Inflammatory macrophage (primary cell): ENCODE measurements at regions not wholly inside any gene's neighbourhood (a gene's known extent, or its start where the extent isn't known, plus 50 kb on each side); places are given as distances from the start of the nearest gene placed in this dataset.

Experiments used
- DNase-seq, 2 donors: peaks; one replicate each; pipeline ENCODE4 v3.0.0-alpha.2; 2020 to 2022

- no peak for DNase-seq
Measured at GRCh38 chr1:228977741-228978140, 242.5 kb downstream of the RHOU start.

- DNase-seq = no peak
Measured at GRCh38 chr1:228978484-228979324, 243.4 kb downstream of the RHOU start.

GRCh38 chr1:228979325-228979699 lies 244.0 kb downstream of the RHOU start:
- peak; percentile 7 to 14 for DNase-seq

GRCh38 chr1:228979774-228980173 lies 244.5 kb downstream of the RHOU start:
- no peak for DNase-seq

GRCh38 chr1:228980232-228980937 lies 245.1 kb downstream of the RHOU start:
- no peak for DNase-seq

- peak; percentile 42 to 53 for DNase-seq
Measured at GRCh38 chr1:228982637-228983036, 247.4 kb downstream of the RHOU start.

- no peak for DNase-seq
Measured at GRCh38 chr1:228983231-228983660, 248.0 kb downstream of the RHOU start.

- no peak for DNase-seq
Measured at GRCh38 chr1:228983661-228984060, 248.4 kb downstream of the RHOU start.

GRCh38 chr1:228984107-228984506 lies 248.8 kb downstream of the RHOU start:
- DNase-seq = no peak

- no peak for DNase-seq
Measured at GRCh38 chr1:228984646-228985631, 249.7 kb downstream of the RHOU start.

- DNase-seq = no peak
Measured at GRCh38 chr1:228985661-228986060, 250.4 kb downstream of the RHOU start.

- DNase-seq = peak; percentile 46 to 50
Measured at GRCh38 chr1:228986093-228986904, 251.0 kb downstream of the RHOU start.

- DNase-seq = no peak
Measured at GRCh38 chr1:228987286-228987685, 252.0 kb downstream of the RHOU start.

- DNase-seq = no peak
Measured at GRCh38 chr1:228987736-228988506, 252.6 kb downstream of the RHOU start.

GRCh38 chr1:228988664-228989063 lies 253.4 kb downstream of the RHOU start:
- peak; percentile 37 to 58 for DNase-seq

GRCh38 chr1:228989176-228989575 lies 253.9 kb downstream of the RHOU start:
- DNase-seq = no peak

GRCh38 chr1:228989676-228989991 lies 254.4 kb downstream of the RHOU start:
- DNase-seq = no peak

GRCh38 chr1:228989992-228990827 lies 254.9 kb downstream of the RHOU start:
- DNase-seq = peak; percentile 83

GRCh38 chr1:228990906-228991569 lies 255.8 kb downstream of the RHOU start:
- peak in 1 of 2 donors; percentile 41 for DNase-seq

- DNase-seq = no peak
Measured at GRCh38 chr1:228992044-228992443, 256.8 kb downstream of the RHOU start.
